Astrocyte (in vitro differentiated cells and primary cell): ENCODE measurements at regions not wholly inside any gene's neighbourhood (a gene's known extent, or its start where the extent isn't known, plus 50 kb on each side); places are given as distances from the start of the nearest gene placed in this dataset.

Experiments
- EZH2 ChIP-seq: IDR thresholded peaks from 2 replicates; pipeline ENCODE4 v1.6.1; 2012; ENCODE audit warnings: mild to moderate bottlenecking, low read length, inconsistent platforms; ENCODE audit not compliant: insufficient read depth
- TF ChIP-seq, protein P1 (sequence below): IDR thresholded peaks from 2 replicates; pipeline ENCODE4 v1.5.1; 2011; ENCODE audit warnings: low read depth, mild to moderate bottlenecking, inconsistent platforms, low read length, moderate library complexity; ENCODE audit not compliant: insufficient read depth

GRCh38 chr3:25107918-25108617 lies 320.0 kb upstream of the RARB start:
- TF ChIP-seq, protein P1, sequence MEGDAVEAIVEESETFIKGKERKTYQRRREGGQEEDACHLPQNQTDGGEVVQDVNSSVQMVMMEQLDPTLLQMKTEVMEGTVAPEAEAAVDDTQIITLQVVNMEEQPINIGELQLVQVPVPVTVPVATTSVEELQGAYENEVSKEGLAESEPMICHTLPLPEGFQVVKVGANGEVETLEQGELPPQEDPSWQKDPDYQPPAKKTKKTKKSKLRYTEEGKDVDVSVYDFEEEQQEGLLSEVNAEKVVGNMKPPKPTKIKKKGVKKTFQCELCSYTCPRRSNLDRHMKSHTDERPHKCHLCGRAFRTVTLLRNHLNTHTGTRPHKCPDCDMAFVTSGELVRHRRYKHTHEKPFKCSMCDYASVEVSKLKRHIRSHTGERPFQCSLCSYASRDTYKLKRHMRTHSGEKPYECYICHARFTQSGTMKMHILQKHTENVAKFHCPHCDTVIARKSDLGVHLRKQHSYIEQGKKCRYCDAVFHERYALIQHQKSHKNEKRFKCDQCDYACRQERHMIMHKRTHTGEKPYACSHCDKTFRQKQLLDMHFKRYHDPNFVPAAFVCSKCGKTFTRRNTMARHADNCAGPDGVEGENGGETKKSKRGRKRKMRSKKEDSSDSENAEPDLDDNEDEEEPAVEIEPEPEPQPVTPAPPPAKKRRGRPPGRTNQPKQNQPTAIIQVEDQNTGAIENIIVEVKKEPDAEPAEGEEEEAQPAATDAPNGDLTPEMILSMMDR = no peak
- no peak for TF ChIP-seq EZH2
